HG03025 (cell line): ENCODE measurements at regions not wholly inside any gene's neighbourhood (a gene's known extent, or its start where the extent isn't known, plus 50 kb on each side); places are given as distances from the start of the nearest gene placed in this dataset.
"Not testable (repeated sequence)": the region's sequence is repeated elsewhere in the genome, so short reads cannot be mapped to it uniquely, and the experiment has no call there.

ENCODE experiments used
- ATAC-seq: cut with Tn5 transposase; IDR thresholded peaks from one replicate; pipeline ENCODE4 v1.9.1; 2021; ENCODE audit warnings: mild to moderate bottlenecking, moderate library complexity; ENCODE audit not compliant: unreplicated experiment, low FRiP score

GRCh38 chr5:94102849-94103248, 361.4 kb upstream of the POU5F2 start:
- ATAC-seq = no peak

- ATAC-seq = not testable (repeated sequence)
These were observed 356.0 kb upstream of the POU5F2 start for GRCh38 chr5:94097384-94097783.

- no peak for ATAC-seq
These were observed 353.5 kb upstream of the POU5F2 start for GRCh38 chr5:94094793-94095441.

GRCh38 chr5:94093300-94093699, 351.9 kb upstream of the POU5F2 start:
- ATAC-seq = no peak

GRCh38 chr5:94086635-94087034, 345.2 kb upstream of the POU5F2 start:
- ATAC-seq = not testable (repeated sequence)

- no peak for ATAC-seq
These were observed 344.8 kb upstream of the POU5F2 start for GRCh38 chr5:94086194-94086593.

GRCh38 chr5:94082405-94082804, 341.0 kb upstream of the POU5F2 start:
- ATAC-seq = no peak

- no peak for ATAC-seq
These were observed 339.7 kb upstream of the POU5F2 start for GRCh38 chr5:94081088-94081487.

- no peak for ATAC-seq
These were observed 339.0 kb upstream of the POU5F2 start for GRCh38 chr5:94080390-94080789.

- no peak for ATAC-seq
These were observed 330.7 kb upstream of the POU5F2 start for GRCh38 chr5:94072116-94072515.

- ATAC-seq = no peak
These were observed 325.2 kb upstream of the POU5F2 start for GRCh38 chr5:94066437-94067207.

- no peak for ATAC-seq
These were observed 322.6 kb upstream of the POU5F2 start for GRCh38 chr5:94064025-94064424.

- ATAC-seq = no peak
These were observed 316.3 kb upstream of the POU5F2 start for GRCh38 chr5:94057655-94058054.

- no peak for ATAC-seq
These were observed 315.8 kb upstream of the POU5F2 start for GRCh38 chr5:94057217-94057616.

GRCh38 chr5:94049307-94049922, 308.0 kb upstream of the POU5F2 start:
- ATAC-seq = not testable (repeated sequence)

GRCh38 chr5:94045839-94046782, 304.7 kb upstream of the POU5F2 start:
- ATAC-seq = no peak

- no peak for ATAC-seq
These were observed 301.9 kb upstream of the POU5F2 start for GRCh38 chr5:94043311-94043710.

GRCh38 chr5:94040591-94041148, 299.3 kb upstream of the POU5F2 start:
- ATAC-seq = no peak

GRCh38 chr5:94039101-94039500, 297.7 kb upstream of the POU5F2 start:
- ATAC-seq = no peak

- ATAC-seq = no peak
These were observed 290.2 kb upstream of the POU5F2 start for GRCh38 chr5:94031631-94032030.
